ENCODE measurements at regions not wholly inside any gene's neighbourhood (a gene's known extent, or its start where the extent isn't known, plus 50 kb on each side); places are given as distances from the start of the nearest gene placed in this dataset.
A peak's percentile ranks its signal among the peaks of the same experiment; 100 is the strongest.
"Not testable (repeated sequence)": the region's sequence is repeated elsewhere in the genome, so short reads cannot be mapped to it uniquely, and the experiment has no call there.

DNA sequence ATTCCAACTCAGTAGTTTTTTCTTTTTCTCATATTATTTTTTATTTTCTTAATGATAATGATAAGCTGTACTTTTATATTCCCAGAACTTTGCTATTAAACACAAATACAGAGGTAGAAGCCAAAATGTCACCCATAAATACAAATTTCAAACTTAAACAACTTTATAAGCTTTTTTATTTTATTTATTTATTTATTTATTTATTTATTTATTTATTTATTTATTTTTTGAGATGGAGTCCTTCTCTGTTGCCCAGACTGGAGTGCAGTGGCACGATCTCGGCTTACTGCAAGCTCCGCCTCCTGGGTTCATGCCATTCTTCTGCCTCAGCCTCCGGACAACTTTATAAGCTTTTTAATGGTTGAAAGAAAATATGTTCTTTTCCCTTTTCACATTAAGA, 243.3 kb downstream of the RAP2B start:
- H3K4me1 Mint-ChIP-seq = peaks cover 6 to 20% (median 14%) of the 10 kb centered on the region in 7 donors
- intact Hi-C loops (cut with micrococcal nuclease); H3K27me3 ChIP-seq (ENCODE audit: control insufficient read depth in 2 of 2, insufficient read depth in 2 of 2, low read length in 2 of 2); ATAC-seq; H3K4me3 Mint-ChIP-seq; DNase-seq; H3K4me1 ChIP-seq (ENCODE audit: control insufficient read depth in 2 of 2, insufficient read depth in 2 of 2, low read length in 2 of 2); H3K9me3 Mint-ChIP-seq; H3K4me3 ChIP-seq (ENCODE audit: low read length); H3K27ac ChIP-seq (ENCODE audit: low read depth, low read length); H3K36me3 ChIP-seq (ENCODE audit: control insufficient read depth in 2 of 3, insufficient read depth in 3 of 3, low read length in 3 of 3); POLR2A ChIA-PET; CTCF ChIA-PET; H3K27me3 Mint-ChIP-seq; H3K27ac Mint-ChIP-seq; H3K9me3 ChIP-seq (ENCODE audit: control insufficient read depth in 2 of 3, low read length in 3 of 3); H3K36me3 Mint-ChIP-seq: not testable (repeated sequence)

DNA sequence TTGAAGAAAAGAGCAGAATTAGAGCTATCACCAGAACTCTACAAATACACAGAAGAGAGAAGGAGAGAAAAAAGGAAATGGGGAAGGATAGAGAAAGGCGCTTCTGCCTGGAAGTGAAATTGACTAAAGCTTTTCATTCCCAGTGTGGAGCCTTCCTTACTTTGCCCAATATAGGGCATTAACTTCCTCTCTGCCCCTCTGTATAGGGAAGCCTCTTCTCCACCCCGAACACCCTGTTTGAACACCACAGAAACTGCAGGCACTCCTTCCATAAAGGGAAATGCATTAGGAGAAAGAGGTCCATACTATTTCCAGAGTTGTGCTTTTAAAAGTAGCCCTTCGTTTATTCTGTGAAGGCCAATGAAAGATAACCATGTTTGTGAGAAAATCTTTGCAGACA, 248.5 kb downstream of the RAP2B start:
- peaks cover 0 to 18% (median 11%) of the 10 kb centered on the region in 7 donors for H3K4me1 Mint-ChIP-seq
- ChIA-PET CTCF (no interaction called here), POLR2A (no interaction called here)
- H3K9me3 Mint-ChIP-seq = peaks cover 0 to 3% (median 0%) of the 10 kb centered on the region in 11 donors
- H3K36me3 ChIP-seq (ENCODE audit: control insufficient read depth in 2 of 3, insufficient read depth in 3 of 3, low read length in 3 of 3) = no peaks in the 10 kb centered on the region
- H3K9me3 ChIP-seq (ENCODE audit: control insufficient read depth in 2 of 3, low read length in 3 of 3) = no peaks in the 10 kb centered on the region
- H3K36me3 Mint-ChIP-seq = no peaks in the 10 kb centered on the region
- H3K4me1 ChIP-seq (ENCODE audit: control insufficient read depth in 2 of 2, insufficient read depth in 2 of 2, low read length in 2 of 2) = peaks cover 0 to 5% of the 10 kb centered on the region in 2 donors
- no peak overlapping the region for H3K27ac ChIP-seq (ENCODE audit: low read depth, low read length)
- intact Hi-C loops (cut with micrococcal nuclease) = no loop called here
- H3K27me3 Mint-ChIP-seq = no peaks in the 10 kb centered on the region
- no peaks in the 10 kb centered on the region for H3K27me3 ChIP-seq (ENCODE audit: control insufficient read depth in 2 of 2, insufficient read depth in 2 of 2, low read length in 2 of 2)
- H3K27ac Mint-ChIP-seq = peak overlapping the region in 4 of 9 donors; percentile 9 to 79 (median 29)
- H3K4me3 Mint-ChIP-seq = peak overlapping the region in 4 of 10 donors; percentile 1 to 29 (median 10)
- H3K4me3 ChIP-seq (ENCODE audit: low read length) = no peak overlapping the region
- DNase-seq (no peak), ATAC-seq (no peak)

DNA sequence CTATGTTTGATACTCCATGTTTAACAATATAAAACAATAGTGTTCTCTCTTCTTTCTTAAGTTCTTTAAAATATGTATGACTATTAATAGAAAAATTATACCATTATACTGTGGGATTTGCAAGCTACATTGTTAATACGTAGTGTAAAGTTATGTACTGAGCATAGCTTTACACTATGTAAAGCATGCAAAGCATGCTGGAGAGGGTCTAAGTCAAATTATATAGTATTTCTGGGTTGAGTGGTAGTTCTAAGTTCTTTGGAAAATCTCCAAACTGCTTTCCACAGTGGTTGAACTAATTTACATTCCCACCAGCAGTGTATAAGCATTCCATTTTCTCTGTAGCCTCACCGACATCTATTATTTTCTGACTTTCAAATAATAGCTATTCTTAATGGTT, 253.0 kb downstream of the RAP2B start:
- H3K36me3 Mint-ChIP-seq = peaks cover 0 to 12% (median 7%) of the 10 kb centered on the region in 5 donors
- POLR2A ChIA-PET = no interaction called here
- H3K27me3 ChIP-seq (ENCODE audit: control insufficient read depth in 2 of 2, insufficient read depth in 2 of 2, low read length in 2 of 2) = no peaks in the 10 kb centered on the region
- ATAC-seq (no peak), DNase-seq (no peak)
- H3K9me3 ChIP-seq (ENCODE audit: control insufficient read depth in 2 of 3, low read length in 3 of 3) = peaks cover 0 to 19% (median 0%) of the 10 kb centered on the region in 3 experiments
- peaks cover 0 to 5% of the 10 kb centered on the region in 2 donors for H3K4me1 ChIP-seq (ENCODE audit: control insufficient read depth in 2 of 2, insufficient read depth in 2 of 2, low read length in 2 of 2)
- CTCF ChIA-PET = no interaction called here
- H3K9me3 Mint-ChIP-seq = peaks cover 3 to 35% (median 14%) of the 10 kb centered on the region in 11 donors
- peaks cover 0 to 12% (median 11%) of the 10 kb centered on the region in 7 donors for H3K4me1 Mint-ChIP-seq
- H3K27ac Mint-ChIP-seq = no peak overlapping the region
- H3K36me3 ChIP-seq (ENCODE audit: control insufficient read depth in 2 of 3, insufficient read depth in 3 of 3, low read length in 3 of 3) = no peaks in the 10 kb centered on the region
- no peak overlapping the region for H3K27ac ChIP-seq (ENCODE audit: low read depth, low read length)
- H3K4me3 ChIP-seq (ENCODE audit: low read length) = no peak overlapping the region
- intact Hi-C loops (cut with micrococcal nuclease) = no loop called here
- H3K27me3 Mint-ChIP-seq = no peaks in the 10 kb centered on the region
- no peak overlapping the region for H3K4me3 Mint-ChIP-seq

DNA sequence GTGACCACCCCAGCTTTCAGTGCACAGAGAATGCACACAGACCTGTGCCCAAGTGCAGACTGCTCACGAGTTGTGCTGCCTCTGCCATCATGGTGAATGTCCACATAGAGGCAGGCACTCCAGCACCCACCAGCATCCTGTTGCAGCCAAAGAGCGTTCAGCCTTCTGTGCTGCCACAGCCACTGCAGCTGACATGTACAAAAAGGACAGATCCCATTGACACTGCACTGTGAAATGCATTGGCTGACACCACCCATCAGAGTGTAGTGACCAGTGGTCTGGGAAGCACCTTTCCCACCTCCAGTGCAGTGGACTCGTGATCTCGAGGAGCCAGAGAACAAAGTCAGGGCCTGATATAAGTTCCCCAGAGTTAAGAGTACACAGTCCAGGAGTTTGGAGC, 260.3 kb downstream of the RAP2B start:
- intact Hi-C loops (cut with micrococcal nuclease) = no loop called here
- H3K27ac ChIP-seq (ENCODE audit: low read depth, low read length) = no peak overlapping the region
- no peak for DNase-seq
- peaks cover 5 to 65% (median 31%) of the 10 kb centered on the region in 11 donors for H3K9me3 Mint-ChIP-seq
- ChIA-PET CTCF (no interaction called here), POLR2A (no interaction called here)
- H3K27ac Mint-ChIP-seq = no peak overlapping the region
- no peaks in the 10 kb centered on the region for H3K27me3 Mint-ChIP-seq
- ATAC-seq = no peak
- H3K4me1 Mint-ChIP-seq = no peaks in the 10 kb centered on the region
- no peaks in the 10 kb centered on the region for H3K36me3 ChIP-seq (ENCODE audit: control insufficient read depth in 2 of 3, insufficient read depth in 3 of 3, low read length in 3 of 3)
- H3K27me3 ChIP-seq (ENCODE audit: control insufficient read depth in 2 of 2, insufficient read depth in 2 of 2, low read length in 2 of 2) = no peaks in the 10 kb centered on the region
- no peak overlapping the region for H3K4me3 Mint-ChIP-seq
- no peak overlapping the region for H3K4me3 ChIP-seq (ENCODE audit: low read length)
- H3K9me3 ChIP-seq (ENCODE audit: control insufficient read depth in 2 of 3, low read length in 3 of 3) = peaks cover 0 to 19% (median 0%) of the 10 kb centered on the region in 3 experiments
- peaks cover 0 to 33% (median 22%) of the 10 kb centered on the region in 5 donors for H3K36me3 Mint-ChIP-seq
- no peaks in the 10 kb centered on the region for H3K4me1 ChIP-seq (ENCODE audit: control insufficient read depth in 2 of 2, insufficient read depth in 2 of 2, low read length in 2 of 2)

DNA sequence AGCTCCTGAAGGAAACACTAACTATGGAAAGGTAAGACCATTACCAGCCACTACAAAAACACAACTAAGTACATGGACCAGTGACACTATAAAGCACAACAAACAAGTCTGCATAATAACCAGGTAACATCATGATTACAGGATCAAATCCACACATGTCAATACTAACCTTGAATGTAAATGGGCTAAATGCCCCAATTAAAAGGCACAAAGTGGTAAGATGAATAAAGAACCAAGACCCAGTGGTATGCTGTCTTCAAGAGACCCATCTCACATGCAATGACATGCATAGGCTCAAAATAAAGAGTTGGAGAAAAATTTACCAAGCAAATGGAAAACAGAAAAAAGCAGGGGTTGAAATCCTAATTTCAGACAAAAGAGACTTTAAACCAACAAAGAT, 261.8 kb downstream of the RAP2B start:
- H3K27ac Mint-ChIP-seq; H3K4me1 ChIP-seq (ENCODE audit: control insufficient read depth in 2 of 2, insufficient read depth in 2 of 2, low read length in 2 of 2); H3K27me3 Mint-ChIP-seq; H3K4me3 Mint-ChIP-seq; ATAC-seq; H3K36me3 ChIP-seq (ENCODE audit: control insufficient read depth in 2 of 3, insufficient read depth in 3 of 3, low read length in 3 of 3); H3K4me1 Mint-ChIP-seq; H3K27me3 ChIP-seq (ENCODE audit: control insufficient read depth in 2 of 2, insufficient read depth in 2 of 2, low read length in 2 of 2); DNase-seq; POLR2A ChIA-PET; H3K9me3 ChIP-seq (ENCODE audit: control insufficient read depth in 2 of 3, low read length in 3 of 3); CTCF ChIA-PET; intact Hi-C loops (cut with micrococcal nuclease); H3K27ac ChIP-seq (ENCODE audit: low read depth, low read length); H3K4me3 ChIP-seq (ENCODE audit: low read length): not testable (repeated sequence)
- H3K36me3 Mint-ChIP-seq = peaks cover 0 to 28% (median 17%) of the 10 kb centered on the region in 5 donors
- peaks cover 5 to 51% (median 29%) of the 10 kb centered on the region in 11 donors for H3K9me3 Mint-ChIP-seq

- Histone ChIP-seq H3K4me1 (ENCODE audit: control insufficient read depth in 2 of 2, insufficient read depth in 2 of 2, low read length in 2 of 2) (no peaks in the 10 kb centered on the region), H3K27ac (ENCODE audit: low read depth, low read length) (no peak overlapping the region), H3K36me3 (ENCODE audit: control insufficient read depth in 2 of 3, insufficient read depth in 3 of 3, low read length in 3 of 3) (no peaks in the 10 kb centered on the region), H3K27me3 (ENCODE audit: control insufficient read depth in 2 of 2, insufficient read depth in 2 of 2, low read length in 2 of 2) (no peaks in the 10 kb centered on the region), H3K9me3 (ENCODE audit: control insufficient read depth in 2 of 3, low read length in 3 of 3) (no peaks in the 10 kb centered on the region), H3K4me3 (ENCODE audit: low read length) (no peak overlapping the region)
- ATAC-seq = no peak
- H3K27me3 Mint-ChIP-seq = peaks cover 0 to 4% (median 0%) of the 10 kb centered on the region in 5 donors
- H3K27ac Mint-ChIP-seq = no peak overlapping the region
- H3K9me3 Mint-ChIP-seq = peaks cover 5 to 37% (median 26%) of the 10 kb centered on the region in 11 donors
- ChIA-PET POLR2A (no interaction called here), CTCF (no interaction called here)
- DNase-seq = no peak
- no peak overlapping the region for H3K4me3 Mint-ChIP-seq
- H3K36me3 Mint-ChIP-seq = peaks cover 0 to 21% (median 15%) of the 10 kb centered on the region in 5 donors
- intact Hi-C loops (cut with micrococcal nuclease) = no loop called here
- H3K4me1 Mint-ChIP-seq = no peaks in the 10 kb centered on the region
Observed at GRCh38 chr3:153426344-153426743, 264.3 kb downstream of the RAP2B start.

DNA sequence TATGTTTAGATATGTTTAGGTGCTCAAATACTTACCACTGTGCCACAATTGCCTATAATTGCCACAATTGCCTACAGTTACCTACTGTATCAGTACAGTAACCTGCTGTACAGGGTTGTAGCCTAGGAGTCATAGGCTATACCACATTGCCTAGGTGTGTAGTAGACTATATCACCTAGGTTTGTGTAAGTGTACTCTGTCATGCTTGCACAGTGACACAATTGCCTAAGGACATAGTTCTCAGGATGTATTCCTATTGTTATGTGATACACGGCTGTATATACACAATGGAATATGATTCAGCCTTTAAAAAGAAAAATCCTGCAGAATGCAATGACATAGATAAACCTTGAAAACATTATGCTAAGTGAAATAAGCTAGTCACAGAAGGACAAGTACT, 264.8 kb downstream of the RAP2B start:
- CTCF ChIA-PET = no interaction called here
- no peak for DNase-seq
- H3K4me3 ChIP-seq (ENCODE audit: low read length) = no peak overlapping the region
- no peak overlapping the region for H3K4me3 Mint-ChIP-seq
- no peaks in the 10 kb centered on the region for H3K36me3 ChIP-seq (ENCODE audit: control insufficient read depth in 2 of 3, insufficient read depth in 3 of 3, low read length in 3 of 3)
- ATAC-seq = no peak
- H3K27me3 ChIP-seq (ENCODE audit: control insufficient read depth in 2 of 2, insufficient read depth in 2 of 2, low read length in 2 of 2) = no peaks in the 10 kb centered on the region
- no peak overlapping the region for H3K27ac Mint-ChIP-seq
- POLR2A ChIA-PET = no interaction called here
- no peaks in the 10 kb centered on the region for H3K9me3 ChIP-seq (ENCODE audit: control insufficient read depth in 2 of 3, low read length in 3 of 3)
- intact Hi-C loops (cut with micrococcal nuclease) = no loop called here
- no peak overlapping the region for H3K27ac ChIP-seq (ENCODE audit: low read depth, low read length)
- peaks cover 0 to 7% (median 0%) of the 10 kb centered on the region in 5 donors for H3K27me3 Mint-ChIP-seq
- peaks cover 5 to 37% (median 25%) of the 10 kb centered on the region in 11 donors for H3K9me3 Mint-ChIP-seq
- H3K36me3 Mint-ChIP-seq = peaks cover 0 to 21% (median 15%) of the 10 kb centered on the region in 5 donors
- H3K4me1 ChIP-seq (ENCODE audit: control insufficient read depth in 2 of 2, insufficient read depth in 2 of 2, low read length in 2 of 2) = no peaks in the 10 kb centered on the region
- no peaks in the 10 kb centered on the region for H3K4me1 Mint-ChIP-seq
